Vagina (tissue), 2 donors: ENCODE measurements at regions not wholly inside any gene's neighbourhood (a gene's known extent, or its start where the extent isn't known, plus 50 kb on each side); places are given as distances from the start of the nearest gene placed in this dataset.
"Not testable (repeated sequence)": the region's sequence is repeated elsewhere in the genome, so short reads cannot be mapped to it uniquely, and the experiment has no call there.

Source experiments
- DNase-seq, 2 donors: peaks; one replicate each; pipeline ENCODE4 v3.0.0-alpha.2; 2017; ENCODE audit errors: extremely low spot score in 2 of 2
- H3K27ac ChIP-seq: fragments of 200-600 bp; sonication (generic); one replicate; pipeline ENCODE4 v1.5.1; 2019
- H3K27me3 ChIP-seq: fragments of 200-600 bp; sonication (generic); one replicate; pipeline ENCODE4 v1.5.1; 2019
- H3K36me3 ChIP-seq, 2 donors: fragments of 200-600 bp; sonication (generic); one replicate each; pipeline ENCODE4 v1.5.1; 2017 to 2019
- H3K4me1 ChIP-seq: fragments of 200-600 bp; sonication (generic); one replicate; pipeline ENCODE4 v1.5.1; 2019
- H3K4me3 ChIP-seq, 2 donors: fragments of 200-600 bp; sonication (generic); 1 replicate in 1 of 2; 2 replicates in 1 of 2; pipeline ENCODE4 v1.5.1; 2016 to 2019
- H3K9me3 ChIP-seq: fragments of 200-600 bp; sonication (generic); one replicate; pipeline ENCODE4 v1.5.1; 2019
- POLR2A ChIP-seq, 2 donors: fragments of 450-650 bp; IDR thresholded peaks; one replicate each; pipeline ENCODE4 v1.6.1; 2017; ENCODE audit warnings: antibody characterized with exemption in 2 of 2, mild to moderate bottlenecking in 2 of 2, moderate library complexity in 2 of 2
- POLR2AphosphoS5 ChIP-seq, 2 donors: sonication (generic); formaldehyde crosslinking; IDR thresholded peaks; one replicate each; pipeline ENCODE4 v1.9.0; 2017; ENCODE audit warnings: antibody characterized with exemption in 2 of 2, mild to moderate bottlenecking in 2 of 2, low read depth in 1 of 2; ENCODE audit not compliant: insufficient read depth in 1 of 2
- intact Hi-C: fragments of 100-400 bp; cut with DNase I; formaldehyde crosslinking; loops from one replicate; pipeline ENCODE4 v1.15.1; 2023
- TF ChIP-seq, protein P1 (sequence below), 3 experiments: fragments of 450-650 bp in 2 of 3; fragments of 200-600 bp in 1 of 3; sonication (generic) in 1 of 3; IDR thresholded peaks; one replicate each; pipeline ENCODE4 v1.5.1; 2017 to 2019; ENCODE audit warnings: antibody characterized with exemption in 3 of 3, mild to moderate bottlenecking in 2 of 3, moderate library complexity in 2 of 3

DNA sequence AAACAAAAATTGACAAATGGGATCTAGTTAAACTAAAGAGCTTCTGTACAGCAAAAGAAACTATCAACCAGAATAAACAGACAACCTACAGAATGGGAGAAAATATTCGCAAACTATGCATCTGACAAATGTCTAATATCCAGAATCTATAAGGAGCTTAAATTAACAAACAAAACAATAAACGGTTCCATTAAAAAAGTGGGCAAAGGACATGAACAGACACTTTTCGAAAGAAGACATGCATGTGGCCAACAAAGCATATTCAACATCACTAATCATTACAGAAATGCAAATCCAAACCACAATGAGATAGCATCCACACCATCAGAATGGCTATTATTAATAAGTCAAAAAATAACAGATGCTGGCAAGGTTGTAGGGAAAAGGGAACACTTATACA lies 50.5 kb upstream of the MED13L start:
- H3K36me3 ChIP-seq, H3K27ac ChIP-seq, H3K4me1 ChIP-seq, H3K27me3 ChIP-seq, intact Hi-C loops, DNase-seq, H3K4me3 ChIP-seq, H3K9me3 ChIP-seq: not testable (repeated sequence)

DNA sequence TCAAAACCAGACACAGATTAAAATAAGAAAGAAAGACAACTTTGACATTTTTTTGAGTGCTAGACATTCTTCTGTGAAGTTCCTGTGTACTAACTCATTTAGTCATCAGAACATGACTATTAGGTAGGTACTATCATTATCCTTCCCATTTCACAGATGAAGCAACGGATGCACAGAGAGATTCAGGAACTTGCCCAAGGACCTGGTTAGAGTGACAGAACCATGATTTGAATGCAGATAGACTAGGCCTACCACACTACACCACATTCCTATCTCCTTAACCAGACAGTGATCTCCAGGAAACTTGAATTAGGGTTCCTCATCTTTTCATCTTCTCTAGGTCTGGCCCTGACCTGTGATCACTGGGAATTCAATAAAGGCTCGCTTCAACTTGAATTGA lies 54.4 kb upstream of the MED13L start:
- H3K4me1 ChIP-seq: no peaks in the 10 kb centered on the region
- H3K36me3 ChIP-seq: no peaks in the 10 kb centered on the region
- DNase-seq: no peak
- H3K27me3 ChIP-seq: no peaks in the 10 kb centered on the region
- H3K4me3 ChIP-seq: no peak overlapping the region
- no peaks in the 10 kb centered on the region for H3K9me3 ChIP-seq
- intact Hi-C loops: no loop called here
- no peak overlapping the region for H3K27ac ChIP-seq
- TF ChIP-seq, protein P1, sequence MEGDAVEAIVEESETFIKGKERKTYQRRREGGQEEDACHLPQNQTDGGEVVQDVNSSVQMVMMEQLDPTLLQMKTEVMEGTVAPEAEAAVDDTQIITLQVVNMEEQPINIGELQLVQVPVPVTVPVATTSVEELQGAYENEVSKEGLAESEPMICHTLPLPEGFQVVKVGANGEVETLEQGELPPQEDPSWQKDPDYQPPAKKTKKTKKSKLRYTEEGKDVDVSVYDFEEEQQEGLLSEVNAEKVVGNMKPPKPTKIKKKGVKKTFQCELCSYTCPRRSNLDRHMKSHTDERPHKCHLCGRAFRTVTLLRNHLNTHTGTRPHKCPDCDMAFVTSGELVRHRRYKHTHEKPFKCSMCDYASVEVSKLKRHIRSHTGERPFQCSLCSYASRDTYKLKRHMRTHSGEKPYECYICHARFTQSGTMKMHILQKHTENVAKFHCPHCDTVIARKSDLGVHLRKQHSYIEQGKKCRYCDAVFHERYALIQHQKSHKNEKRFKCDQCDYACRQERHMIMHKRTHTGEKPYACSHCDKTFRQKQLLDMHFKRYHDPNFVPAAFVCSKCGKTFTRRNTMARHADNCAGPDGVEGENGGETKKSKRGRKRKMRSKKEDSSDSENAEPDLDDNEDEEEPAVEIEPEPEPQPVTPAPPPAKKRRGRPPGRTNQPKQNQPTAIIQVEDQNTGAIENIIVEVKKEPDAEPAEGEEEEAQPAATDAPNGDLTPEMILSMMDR (IDR thresholded peaks at IDR 0.05): no peak
- TF ChIP-seq POLR2AphosphoS5 (IDR thresholded peaks at IDR 0.05; ENCODE audit: insufficient read depth in 1 of 2, low read depth in 1 of 2) (no peak), POLR2A (IDR thresholded peaks at IDR 0.05) (no peak)

DNA sequence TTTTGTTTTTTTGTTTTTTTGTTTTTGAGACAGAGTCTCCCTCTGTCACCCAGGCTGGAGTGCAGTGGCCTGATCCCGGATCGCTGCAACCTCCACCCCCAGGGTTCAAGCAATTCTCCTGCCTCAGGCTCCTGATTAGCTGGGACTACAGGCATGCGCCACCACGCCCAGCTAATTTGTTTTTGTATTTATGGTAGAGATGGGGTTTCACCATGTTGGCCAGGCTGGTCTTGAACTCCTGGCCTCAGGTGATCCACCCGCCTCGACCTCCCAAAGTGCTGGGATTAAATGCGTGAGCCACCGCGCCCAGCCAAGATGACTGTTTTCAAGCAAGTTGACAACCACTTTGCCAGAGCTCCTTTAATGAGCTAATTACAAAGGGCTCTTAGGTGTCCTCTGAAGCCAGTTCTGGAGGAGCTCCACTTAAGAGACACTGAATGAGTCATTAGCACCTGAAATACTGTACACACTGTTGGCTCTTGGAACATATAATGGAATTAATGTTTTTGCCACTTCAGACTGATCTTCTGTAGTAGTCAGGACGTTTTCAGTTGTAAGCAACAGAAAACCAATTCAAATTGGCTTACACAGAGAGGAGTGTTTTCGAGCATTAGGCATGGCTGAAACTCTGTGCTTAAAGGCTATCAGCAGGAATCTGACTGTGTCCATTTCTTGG lies 55.4 kb upstream of the MED13L start:
- Histone ChIP-seq H3K4me1 (no peaks in the 10 kb centered on the region), H3K27ac (no peak overlapping the region), H3K9me3 (no peaks in the 10 kb centered on the region), H3K36me3 (no peaks in the 10 kb centered on the region), H3K27me3 (no peaks in the 10 kb centered on the region), H3K4me3 (no peak overlapping the region)
- DNase-seq: no peak
- intact Hi-C loops: no loop called here
- TF ChIP-seq, protein P1 (IDR thresholded peaks at IDR 0.05): no peak
- TF ChIP-seq POLR2A (IDR thresholded peaks at IDR 0.05) (no peak), POLR2AphosphoS5 (IDR thresholded peaks at IDR 0.05; ENCODE audit: insufficient read depth in 1 of 2, low read depth in 1 of 2) (no peak)

DNA sequence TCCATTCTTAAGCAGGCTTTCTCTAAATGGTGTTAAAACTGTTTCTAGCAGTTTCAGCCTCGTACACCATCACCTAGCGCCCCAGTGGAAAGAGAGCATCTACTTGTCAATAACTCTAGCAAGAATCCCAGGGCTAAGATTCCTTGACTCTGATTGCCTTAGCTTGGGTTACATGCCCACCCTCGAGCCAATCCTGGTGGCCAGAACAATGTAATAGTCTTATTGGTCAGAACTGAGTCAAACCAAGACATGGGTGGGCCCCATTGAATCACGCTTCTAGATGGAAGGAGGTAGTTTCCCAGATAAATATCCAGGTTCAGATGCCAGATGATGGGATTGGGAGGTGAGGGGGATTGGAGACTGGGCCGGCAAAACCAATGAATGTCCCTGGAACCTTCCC lies 55.9 kb upstream of the MED13L start:
- H3K27ac ChIP-seq: no peak overlapping the region
- TF ChIP-seq POLR2A (IDR thresholded peaks at IDR 0.05): no peak
- TF ChIP-seq, protein P1 (IDR thresholded peaks at IDR 0.05): no peak
- TF ChIP-seq POLR2AphosphoS5 (IDR thresholded peaks at IDR 0.05; ENCODE audit: insufficient read depth in 1 of 2, low read depth in 1 of 2): no peak
- H3K4me3 ChIP-seq: no peak overlapping the region
- no peaks in the 10 kb centered on the region for H3K36me3 ChIP-seq
- no peaks in the 10 kb centered on the region for H3K27me3 ChIP-seq
- no peaks in the 10 kb centered on the region for H3K4me1 ChIP-seq
- H3K9me3 ChIP-seq: no peaks in the 10 kb centered on the region
- intact Hi-C loops: no loop called here
- no peak for DNase-seq

DNA sequence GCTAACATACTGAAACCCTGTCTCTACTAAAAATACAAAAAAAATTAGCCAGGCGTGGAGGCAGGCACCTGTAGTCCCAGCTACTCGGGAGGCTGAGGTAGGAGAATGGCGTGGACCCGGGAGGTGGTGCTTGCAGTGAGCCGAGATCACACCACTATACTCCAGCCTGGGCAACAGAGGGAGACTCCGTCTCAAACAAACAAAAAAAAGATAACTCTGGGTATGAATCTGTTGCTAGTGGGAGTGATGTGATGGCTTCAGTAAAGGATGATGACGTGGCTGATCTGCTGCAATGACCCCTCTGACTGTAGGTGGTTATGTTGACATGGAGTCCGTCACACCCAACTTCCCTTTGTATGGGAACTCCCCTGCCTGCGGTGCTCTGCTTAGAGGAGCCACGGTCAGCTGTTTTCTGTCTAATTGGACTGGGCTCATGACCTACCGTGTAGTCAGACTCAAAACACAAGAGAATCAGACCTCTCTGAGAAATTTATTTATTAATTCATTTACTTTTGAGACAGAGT lies 59.1 kb upstream of the MED13L start:
- Histone ChIP-seq H3K27ac (no peak overlapping the region), H3K36me3 (no peaks in the 10 kb centered on the region), H3K4me1 (no peaks in the 10 kb centered on the region), H3K4me3 (no peak overlapping the region), H3K27me3 (no peaks in the 10 kb centered on the region), H3K9me3 (no peaks in the 10 kb centered on the region)
- TF ChIP-seq, protein P1 (IDR thresholded peaks at IDR 0.05): no peak
- TF ChIP-seq POLR2AphosphoS5 (IDR thresholded peaks at IDR 0.05; ENCODE audit: insufficient read depth in 1 of 2, low read depth in 1 of 2): no peak
- TF ChIP-seq POLR2A (IDR thresholded peaks at IDR 0.05): no peak
- intact Hi-C loops: no loop called here
- DNase-seq: no peak
